ENCODE measurements at regions not wholly inside any gene's neighbourhood (a gene's known extent, or its start where the extent isn't known, plus 50 kb on each side); places are given as distances from the start of the nearest gene placed in this dataset.

- TF ChIP-seq POLR2A (IDR thresholded peaks at IDR 0.05; ENCODE audit: low read length), result no peak
- TF ChIP-seq GATA1 (IDR thresholded peaks at IDR 0.05; ENCODE audit: low read depth, low read length), result no peak
These were observed 1104.8 kb upstream of the C9orf72 start for GRCh38 chr9:28678097-28678496.

Data from erythroblast (primary cell).